ENCODE measurements at regions not wholly inside any gene's neighbourhood (a gene's known extent, or its start where the extent isn't known, plus 50 kb on each side); places are given as distances from the start of the nearest gene placed in this dataset.

DNA sequence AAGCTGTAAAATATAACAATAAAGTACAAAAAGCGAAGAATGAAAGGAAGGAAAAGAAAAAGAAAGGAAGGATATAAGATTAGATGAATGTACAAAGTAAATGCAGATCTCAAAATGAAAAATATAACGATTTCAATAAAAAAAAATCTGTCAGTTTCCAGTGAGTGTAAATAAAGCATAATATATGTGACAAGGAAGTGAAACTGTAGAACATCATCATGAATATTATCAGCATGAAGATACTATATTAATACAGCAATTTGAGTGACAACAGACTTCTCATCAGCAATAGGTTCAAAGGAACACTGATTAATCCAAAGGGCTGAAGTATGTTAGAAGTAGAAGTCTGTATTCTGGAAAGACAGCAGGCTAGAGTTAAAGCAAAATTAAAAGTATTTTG lies 659.5 kb upstream of the MBL2 start:
- TF ChIP-seq MAZ (IDR thresholded peaks at IDR 0.05; ENCODE audit: borderline replicate concordance, low read depth, low read length) (no peak), CTCF (IDR thresholded peaks at IDR 0.05) (no peak), JUN (IDR thresholded peaks at IDR 0.05) (no peak), SMC3 (IDR thresholded peaks at IDR 0.05) (no peak), CEBPB (IDR thresholded peaks at IDR 0.05) (no peak), ZFP36 (IDR thresholded peaks at IDR 0.05; ENCODE audit: borderline replicate concordance, partially characterized antibody) (no peak)
- TF ChIP-seq, protein P1, sequence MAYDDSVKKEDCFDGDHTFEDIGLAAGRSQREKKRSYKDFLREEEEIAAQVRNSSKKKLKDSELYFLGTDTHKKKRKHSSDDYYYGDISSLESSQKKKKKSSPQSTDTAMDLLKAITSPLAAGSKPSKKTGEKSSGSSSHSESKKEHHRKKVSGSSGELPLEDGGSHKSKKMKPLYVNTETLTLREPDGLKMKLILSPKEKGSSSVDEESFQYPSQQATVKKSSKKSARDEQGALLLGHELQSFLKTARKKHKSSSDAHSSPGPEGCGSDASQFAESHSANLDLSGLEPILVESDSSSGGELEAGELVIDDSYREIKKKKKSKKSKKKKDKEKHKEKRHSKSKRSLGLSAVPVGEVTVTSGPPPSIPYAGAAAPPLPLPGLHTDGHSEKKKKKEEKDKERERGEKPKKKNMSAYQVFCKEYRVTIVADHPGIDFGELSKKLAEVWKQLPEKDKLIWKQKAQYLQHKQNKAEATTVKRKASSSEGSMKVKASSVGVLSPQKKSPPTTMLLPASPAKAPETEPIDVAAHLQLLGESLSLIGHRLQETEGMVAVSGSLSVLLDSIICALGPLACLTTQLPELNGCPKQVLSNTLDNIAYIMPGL (CRISPR knock-in tag; IDR thresholded peaks at IDR 0.05; ENCODE audit: borderline replicate concordance), result no peak
- TF ChIP-seq, protein P2, sequence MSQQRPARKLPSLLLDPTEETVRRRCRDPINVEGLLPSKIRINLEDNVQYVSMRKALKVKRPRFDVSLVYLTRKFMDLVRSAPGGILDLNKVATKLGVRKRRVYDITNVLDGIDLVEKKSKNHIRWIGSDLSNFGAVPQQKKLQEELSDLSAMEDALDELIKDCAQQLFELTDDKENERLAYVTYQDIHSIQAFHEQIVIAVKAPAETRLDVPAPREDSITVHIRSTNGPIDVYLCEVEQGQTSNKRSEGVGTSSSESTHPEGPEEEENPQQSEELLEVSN (IDR thresholded peaks at IDR 0.05; ENCODE audit: borderline replicate concordance, low read depth), result no peak
- TF ChIP-seq, protein P3, sequence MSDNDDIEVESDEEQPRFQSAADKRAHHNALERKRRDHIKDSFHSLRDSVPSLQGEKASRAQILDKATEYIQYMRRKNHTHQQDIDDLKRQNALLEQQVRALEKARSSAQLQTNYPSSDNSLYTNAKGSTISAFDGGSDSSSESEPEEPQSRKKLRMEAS (IDR thresholded peaks at IDR 0.05), result no peak

Data from A549 (cell line).